COR-L47 (cell line): ENCODE measurements at regions not wholly inside any gene's neighbourhood (a gene's known extent, or its start where the extent isn't known, plus 50 kb on each side); places are given as distances from the start of the nearest gene placed in this dataset.
"Not testable (repeated sequence)": the region's sequence is repeated elsewhere in the genome, so short reads cannot be mapped to it uniquely, and the experiment has no call there.

ENCODE experiments used
- DNase-seq: peaks from one replicate; lab custom pipeline; 2025; lab: John Stamatoyannopoulos, UW

DNA sequence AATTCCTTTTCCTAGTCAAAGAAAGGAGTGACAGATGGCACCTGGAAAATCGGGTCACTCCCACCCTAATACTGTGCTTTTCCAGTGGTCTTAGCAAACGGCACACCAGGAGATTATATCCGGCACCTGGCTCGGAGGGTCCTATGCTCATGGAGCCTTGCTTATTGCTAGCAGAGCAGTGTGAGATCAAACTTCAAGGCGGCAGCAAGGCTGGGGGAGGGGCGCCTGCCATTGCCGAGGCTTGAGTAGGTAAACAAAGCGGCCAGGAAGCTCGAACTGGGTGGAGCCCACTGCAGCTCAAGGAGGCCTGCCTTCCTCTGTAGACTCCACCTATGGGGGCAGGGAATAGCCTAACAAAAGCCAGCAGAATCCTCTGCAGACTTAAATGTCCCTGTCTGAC lies 171.4 kb upstream of the AGR3 start:
- not testable (repeated sequence) for DNase-seq

DNA sequence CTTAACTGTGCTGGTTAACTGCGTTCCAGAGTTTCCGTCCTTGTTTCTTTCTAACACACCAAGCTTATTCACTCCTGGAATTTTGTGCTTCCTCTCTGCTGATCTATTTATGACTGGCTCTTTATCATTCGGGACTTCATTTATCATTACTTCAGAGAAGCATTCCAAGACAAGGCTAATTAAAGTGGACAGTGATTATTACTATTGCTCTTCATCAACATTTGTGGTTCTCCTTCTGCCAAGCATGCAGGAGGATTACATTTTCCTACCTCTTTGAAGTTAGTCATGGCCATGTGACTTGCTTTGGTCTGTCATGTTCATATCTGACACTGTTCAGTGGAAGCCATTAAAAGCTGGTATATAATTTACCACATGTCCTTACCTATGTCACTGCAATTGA lies 172.4 kb upstream of the AGR3 start:
- no peak for DNase-seq

DNA sequence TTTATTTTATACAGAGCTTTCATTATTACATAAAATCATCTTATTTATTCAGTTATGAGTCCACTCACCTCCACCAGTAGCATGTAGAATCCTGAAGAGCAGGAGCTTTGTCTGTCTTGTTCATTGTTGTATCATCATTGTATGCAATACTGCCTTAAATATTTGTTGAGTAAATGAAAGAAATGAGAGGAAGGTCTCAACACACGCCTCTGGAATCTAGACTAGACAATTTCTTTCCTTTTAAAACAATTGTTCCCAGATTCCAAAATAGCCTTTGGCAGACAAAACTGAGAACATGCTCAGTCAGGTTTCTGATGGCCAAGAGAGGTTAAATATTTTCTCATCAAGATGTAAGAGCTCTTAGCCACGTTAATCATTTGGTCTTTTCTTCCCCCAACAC lies 173.1 kb upstream of the AGR3 start:
- no peak for DNase-seq

DNA sequence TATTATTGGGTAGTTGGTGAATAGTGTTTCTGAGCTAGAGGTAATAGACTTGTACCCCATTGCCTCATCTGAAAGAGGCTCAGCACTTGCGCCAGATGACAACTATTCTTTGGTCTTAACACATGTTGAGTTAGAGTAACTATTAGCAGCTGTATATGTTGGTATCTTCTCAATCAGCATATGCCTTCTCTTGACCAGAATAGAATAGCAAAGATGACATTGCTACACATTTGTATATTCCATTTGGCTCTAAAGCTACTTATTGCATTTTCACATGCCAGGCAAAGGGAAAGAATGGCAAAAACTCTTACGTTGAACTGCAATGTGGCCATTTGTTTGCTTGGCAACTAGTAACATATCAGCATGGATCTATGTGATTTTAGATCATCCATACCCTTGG lies 173.8 kb upstream of the AGR3 start:
- no peak for DNase-seq

DNA sequence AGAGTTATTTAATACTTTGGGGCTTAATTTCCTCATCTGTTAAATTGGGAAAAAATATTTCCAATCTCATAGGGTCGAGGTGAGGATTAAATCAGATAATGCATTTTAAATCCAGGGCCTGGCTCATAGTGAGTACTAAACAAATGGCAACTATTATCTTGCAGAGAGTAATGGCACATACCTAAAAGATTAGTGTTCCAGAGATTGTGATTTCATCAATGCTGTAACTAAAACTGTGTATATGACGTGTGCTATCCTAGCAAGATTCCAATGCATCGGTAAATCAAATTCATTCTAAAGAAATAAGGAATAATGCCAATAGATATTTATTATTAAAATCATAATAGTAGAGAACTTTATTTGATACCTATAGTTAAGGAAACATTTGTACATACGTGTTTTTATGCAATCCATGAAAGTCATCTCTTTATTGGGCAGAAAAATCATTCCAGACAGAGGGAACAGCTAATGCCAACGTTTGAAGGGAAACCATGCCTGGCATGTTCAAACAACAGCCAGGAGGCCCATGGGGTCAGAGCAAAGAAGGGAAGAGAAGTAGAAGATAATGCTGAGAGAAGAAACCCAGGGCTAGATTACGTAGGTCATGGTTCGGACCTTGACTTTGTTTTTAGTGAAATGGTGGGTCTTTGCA lies 174.8 kb upstream of the AGR3 start:
- DNase-seq: no peak

DNA sequence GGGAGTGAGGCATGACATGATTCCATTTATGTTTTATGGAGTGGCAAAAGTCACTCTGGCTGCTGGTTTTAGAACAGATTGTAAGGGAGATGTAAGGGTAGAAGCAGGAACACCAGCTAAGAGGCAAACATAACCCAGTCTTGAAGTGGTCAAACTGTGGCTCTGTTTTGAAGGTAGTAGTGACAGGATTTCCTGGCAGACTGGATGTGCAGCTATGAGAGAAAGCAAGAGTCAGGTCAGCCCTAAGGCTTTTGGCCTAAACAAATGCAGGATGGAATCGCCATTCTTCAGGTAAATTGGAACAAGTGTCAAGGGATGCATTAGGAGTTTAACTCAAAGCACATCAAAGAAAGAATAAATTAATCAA lies 175.3 kb upstream of the AGR3 start:
- DNase-seq: no peak

DNA sequence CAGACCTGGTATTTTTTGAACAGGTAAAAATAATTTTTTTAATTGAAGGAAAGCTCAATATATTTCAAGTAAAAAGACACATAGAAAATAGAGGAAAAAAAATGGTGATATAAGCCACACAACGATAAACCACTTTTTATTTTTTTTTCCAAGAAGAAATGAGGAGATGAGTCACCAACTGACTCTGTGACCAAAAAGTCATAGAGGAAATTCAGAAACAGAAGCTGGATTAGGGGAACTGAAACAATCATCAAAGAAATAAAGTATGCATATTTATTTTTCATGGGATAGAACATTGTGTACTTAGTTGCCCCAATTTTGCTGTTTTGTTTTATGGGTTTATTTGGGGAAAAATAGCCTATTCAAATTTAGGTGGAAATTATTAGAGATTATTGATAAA lies 176.8 kb upstream of the AGR3 start:
- no peak for DNase-seq

DNA sequence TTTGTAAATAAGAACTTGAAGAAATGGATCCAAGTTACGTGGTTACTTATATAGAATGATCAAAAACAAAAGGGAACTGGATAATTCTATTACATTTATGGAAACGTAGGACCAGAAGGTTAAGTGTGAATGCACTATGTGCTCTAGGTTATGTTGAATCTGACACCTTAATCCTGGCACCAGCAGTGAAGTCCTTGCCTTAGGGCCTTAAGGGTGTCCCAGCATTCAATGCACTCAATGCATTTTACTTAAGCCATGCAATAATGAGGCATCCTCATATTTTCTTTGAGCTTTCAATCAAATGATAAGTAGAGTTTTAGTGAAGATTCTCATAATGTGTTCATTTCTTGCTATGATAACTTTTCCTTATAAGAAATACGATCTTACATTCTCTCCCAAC lies 178.3 kb upstream of the AGR3 start:
- DNase-seq: no peak

DNA sequence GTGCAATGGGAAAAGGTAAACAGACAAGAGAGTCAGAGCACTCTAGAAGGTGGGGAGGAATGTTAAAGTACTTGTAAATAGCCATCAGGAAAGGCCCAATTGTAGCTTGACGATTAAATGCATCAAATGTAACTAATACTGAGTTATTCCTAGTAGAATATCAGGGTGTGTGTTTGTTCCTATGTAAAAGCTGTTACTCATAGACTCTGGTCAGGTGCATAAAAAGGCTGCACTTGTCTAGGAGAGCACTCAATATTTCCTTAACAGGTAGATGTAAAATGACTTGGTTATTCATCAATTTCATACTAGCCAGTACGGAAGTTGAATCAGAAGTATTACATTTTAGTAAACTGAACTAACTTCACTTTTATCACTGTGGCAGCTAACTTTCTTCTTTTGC lies 179.7 kb upstream of the AGR3 start:
- DNase-seq: no peak

DNA sequence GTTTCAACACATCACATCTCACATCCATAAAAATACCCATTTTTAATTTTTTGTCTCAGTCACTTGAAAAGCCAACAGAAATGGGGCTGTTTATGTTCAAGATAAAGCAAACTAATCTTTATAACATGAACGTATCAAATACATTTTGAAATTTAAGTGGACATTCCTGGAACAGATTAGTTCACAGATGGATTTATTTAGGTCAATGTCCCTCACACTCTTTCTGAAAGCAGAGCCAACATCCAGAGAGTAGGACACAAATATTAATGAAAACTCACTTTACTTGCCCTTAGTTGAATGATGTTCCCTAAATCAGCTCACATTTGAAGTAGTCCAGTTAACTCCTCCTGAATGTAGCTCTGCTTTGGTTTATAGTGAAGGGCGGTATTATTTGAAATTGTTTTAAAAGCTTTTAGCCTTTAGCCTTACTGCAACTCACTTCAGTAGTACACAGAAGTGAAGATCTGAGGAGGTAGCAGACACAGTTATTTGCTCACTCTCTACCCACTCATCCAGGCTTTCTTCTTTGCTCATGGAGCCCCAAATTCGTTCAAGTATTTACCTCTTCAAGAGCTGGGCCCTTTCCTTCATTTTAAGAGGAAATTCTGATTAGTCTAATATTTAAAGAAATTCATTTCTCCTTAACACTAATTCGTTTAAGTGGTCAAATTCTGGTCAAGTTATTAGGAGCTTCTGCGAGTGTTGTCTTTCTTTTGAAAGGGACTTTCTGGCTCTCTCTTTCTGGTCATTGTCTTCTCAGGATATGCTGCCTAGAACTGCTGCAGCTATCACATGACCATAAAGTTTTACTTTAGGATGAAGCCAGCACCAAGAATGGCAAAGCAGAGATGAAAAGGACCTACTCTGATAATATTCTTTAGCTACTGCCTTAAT lies 180.6 kb upstream of the AGR3 start:
- DNase-seq: no peak

DNA sequence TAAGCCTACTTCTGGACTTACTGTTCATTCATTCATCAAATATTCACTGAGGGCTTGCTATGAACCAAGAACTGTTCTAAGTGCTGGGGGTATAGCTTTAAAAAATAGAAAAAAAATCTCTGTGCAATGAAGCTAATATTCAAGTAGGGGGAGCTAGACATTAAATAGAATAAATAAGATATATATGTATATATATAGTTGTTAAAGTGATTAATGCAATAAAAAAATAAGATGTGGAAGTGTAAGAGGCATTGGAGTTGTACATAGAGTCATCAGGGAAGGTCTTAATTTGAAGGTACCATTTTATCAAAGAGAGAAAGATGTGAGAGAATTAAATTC lies 181.2 kb upstream of the AGR3 start:
- DNase-seq: no peak

DNA sequence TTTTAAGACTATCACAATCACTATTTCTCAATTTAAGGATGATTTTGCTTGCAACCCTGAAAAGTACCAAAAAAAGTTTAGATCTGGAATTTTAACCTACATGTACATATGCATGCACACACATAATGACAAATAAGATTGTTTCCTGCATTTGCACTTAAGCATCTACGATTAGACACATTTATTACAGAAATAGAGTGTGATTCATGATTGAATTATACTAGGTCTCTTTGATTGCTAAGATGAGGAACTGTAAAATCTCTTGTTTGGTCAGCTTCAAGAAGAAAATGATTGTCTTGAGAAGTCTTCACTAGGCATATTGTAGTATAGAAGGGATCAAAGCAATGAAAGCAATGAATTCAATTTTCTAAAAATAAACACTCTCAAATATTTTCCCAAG lies 185.9 kb upstream of the AGR3 start:
- DNase-seq: no peak

DNA sequence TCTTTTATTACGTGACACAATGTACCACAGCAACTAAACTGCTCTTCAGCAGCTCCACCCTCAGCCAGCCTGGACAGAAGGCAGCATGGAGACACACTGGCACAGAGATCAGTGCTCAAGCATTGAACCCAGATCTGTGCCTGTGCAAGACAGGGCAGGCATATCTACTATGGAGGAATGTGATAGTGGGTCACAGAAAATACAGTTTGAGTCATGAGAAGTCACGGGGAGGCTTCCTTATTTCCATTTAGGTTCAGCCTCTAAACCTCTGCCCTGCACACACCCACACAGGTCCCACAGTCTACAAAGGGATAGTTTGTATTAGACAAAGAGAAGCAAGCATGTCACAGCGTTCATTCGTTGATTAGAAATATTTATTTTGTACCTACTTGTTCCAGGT lies 187.4 kb upstream of the AGR3 start:
- DNase-seq: no peak

DNA sequence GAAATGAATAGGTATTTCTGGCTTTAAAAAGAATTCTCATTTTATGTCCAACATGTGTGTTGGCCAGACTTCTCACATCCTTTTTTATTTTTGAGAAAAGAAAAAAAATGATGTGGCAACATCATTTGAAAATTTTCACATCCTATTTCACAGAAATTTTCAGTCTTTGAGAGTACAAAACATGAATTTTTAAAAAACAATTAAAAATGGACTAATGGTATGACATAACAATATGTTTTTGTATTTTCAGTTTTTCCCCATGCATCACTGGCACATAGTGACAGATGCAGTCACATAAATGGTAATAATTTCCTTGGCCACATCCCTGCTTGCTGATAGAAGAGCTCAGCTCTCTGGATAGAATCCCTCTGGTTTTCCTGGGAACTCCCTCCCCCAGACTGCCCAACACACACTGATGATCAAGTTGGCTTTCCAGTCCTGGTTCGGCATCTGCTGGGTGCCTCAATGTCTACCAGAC lies 188.5 kb upstream of the AGR3 start:
- DNase-seq: no peak

DNA sequence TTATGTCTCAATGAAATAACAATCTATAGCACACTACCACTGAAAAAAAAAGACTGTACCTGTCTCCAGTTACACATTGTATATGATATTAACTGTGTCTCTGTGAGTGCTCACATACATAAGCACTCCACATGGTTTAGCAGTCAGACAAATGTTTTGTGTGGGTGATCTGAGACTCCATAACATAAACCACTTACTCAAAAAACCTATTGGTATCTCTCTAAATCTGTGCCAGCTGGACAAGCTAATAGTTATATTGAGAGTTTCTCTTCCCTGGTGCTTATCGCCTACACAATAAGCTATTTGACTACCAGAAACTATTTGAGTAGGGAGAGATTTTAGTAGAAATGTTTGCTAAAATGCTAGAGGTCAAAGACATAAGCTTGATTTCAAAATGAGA lies 190.1 kb upstream of the AGR3 start:
- DNase-seq: no peak

DNA sequence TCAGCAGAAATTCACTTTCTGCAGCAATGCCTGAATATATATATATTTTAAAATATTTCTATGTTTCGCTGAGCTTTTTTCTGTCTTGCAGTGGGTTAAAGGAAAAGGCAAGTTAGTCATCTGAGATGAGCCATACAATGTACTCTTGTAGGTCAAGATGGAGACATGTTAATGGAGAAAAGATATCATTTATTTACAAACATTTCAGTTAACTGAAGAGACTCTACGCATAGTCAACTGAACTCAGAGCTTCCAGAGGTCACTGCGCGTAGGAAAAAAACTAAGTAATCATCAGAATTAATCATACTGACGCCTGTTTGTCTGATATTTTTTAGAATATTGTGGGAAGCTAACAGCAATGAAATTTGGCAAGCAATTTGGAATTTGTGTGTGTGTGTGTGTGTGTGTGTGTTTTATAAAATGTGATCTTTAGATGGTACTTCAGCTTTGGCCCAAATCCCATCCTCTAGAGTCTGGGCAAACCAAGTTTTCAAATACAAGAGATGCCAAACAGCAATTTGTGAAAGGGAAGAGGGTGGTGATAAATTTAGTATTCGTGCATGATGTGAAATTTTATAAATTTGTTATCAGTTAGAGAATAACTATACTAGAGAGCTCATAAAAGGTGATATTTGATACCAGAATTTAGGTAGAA lies 193.9 kb upstream of the AGR3 start:
- DNase-seq: no peak

DNA sequence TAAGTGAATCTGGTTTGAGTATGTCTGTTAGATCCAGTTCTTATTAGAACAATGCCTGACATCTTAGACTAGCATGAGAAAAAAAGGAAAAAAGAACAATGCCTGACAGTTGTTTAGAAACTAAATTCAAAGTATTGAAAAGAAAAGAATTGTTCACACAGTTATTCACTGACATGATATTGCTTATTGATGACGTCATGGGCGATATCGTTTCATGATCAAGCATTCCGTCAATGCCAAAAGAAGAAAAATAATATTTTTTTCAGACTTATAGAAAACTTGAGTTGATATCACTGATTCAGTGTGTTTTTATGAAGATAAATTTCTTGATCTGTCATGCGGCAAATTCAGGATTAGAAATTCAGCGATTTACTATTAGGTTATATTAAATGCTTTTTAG lies 196.5 kb upstream of the AGR3 start:
- no peak for DNase-seq

DNA sequence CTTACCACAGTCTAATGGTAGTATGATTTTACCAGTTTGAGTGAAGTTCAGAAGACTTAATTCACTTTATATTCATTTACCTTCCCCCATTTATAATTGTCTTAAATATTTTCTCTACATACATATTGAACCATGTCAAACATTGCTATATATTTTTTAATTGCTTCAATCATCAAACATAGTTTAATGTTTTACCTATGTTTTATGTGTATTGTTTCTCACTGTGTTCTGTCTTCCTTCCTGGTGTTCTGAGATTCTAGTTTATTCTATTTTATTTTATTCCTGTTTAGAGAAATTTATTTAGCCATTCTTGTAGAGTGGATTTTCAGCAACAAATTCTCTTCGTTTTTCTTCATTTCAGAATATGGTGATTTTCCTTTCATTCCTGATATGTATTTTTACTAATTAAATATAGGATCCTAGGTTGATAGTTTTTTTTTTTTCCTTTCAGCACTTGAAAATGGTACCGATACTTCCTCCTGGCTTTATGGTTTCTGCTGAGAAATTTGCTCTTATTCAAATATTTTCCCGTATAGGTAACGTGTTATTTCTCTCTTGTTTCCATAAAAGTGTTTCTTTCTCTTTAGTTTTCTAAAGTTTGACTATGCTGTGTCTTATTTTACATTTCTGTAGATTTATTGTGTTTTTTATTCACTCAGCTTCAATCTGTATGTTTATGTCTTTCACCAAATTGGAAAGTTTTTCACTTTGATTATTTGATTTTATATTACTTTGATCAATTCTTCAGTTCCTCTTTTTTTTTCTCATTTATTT lies 201.8 kb upstream of the AGR3 start:
- DNase-seq: no peak

DNA sequence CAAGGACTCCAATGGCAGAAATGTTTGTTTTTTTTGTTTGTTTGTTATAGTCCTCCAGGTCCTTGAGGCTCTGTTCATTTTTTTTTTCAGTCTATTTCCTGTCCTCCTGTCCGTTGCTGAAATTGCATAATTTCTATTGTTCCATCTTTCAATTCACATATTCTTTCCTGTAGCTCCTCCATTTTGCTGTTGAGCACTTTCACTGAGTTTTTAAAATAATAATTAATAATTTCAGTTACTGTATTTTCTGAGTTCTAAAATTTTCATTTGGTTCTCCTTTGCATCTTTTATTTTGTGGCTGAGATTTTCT lies 202.3 kb upstream of the AGR3 start:
- no peak for DNase-seq

DNA sequence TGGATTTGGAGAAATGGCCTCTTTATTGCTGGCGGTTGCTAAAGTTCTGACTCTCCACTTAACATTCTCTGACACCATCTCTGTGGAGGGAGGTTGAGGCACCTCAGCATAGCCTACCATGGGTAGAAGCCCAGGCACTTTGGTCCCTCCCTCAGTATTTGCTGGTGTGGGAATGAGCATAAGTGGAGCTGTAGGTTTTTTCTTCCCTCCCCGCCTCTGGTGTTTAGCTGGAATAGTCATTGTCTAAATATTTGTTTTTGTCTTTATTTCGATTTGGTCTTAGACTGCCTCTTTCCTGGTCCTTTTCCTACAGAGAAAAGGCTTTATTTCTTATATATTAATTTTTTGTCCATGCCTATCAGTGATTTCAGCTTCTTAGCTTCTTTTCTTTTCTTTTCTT lies 203.4 kb upstream of the AGR3 start:
- DNase-seq: no peak

DNA sequence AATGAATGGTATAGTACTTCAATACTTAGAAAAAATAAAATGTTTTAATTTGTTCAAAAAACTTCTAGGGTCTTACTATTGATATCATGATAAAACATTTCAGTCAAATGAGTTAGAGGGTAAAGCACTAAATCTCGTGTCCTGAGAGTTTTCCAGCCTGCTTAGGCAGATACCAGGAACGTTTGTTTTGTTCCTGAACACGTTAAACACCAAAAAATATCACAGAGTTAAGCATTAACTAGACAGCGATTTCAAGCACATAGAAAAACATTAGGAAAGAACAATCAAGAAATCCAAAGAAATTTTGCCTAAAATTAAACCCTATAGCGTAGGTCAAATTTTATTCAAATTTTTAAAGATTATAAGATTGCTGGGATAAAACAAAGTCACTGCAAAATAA lies 204.6 kb upstream of the AGR3 start:
- DNase-seq: no peak

DNA sequence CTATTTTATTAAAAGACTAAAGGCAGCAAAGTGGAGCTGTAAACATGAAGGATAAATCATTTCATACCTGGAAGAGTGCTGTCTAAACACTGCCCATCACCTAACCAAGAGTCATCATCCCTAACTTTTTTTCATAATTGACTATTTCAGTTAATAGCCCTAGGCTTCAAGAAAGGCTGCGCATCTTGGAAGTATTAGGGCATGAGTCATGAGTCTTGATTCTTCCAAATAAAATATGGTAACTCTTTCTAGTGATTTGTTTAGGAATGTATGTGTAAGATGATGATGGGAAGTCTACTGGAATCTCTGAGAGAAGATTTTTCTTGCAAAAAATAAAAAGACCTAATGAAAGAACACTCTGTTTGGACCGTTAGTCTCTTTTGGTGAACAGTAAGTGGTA lies 207.7 kb upstream of the AHR start:
- DNase-seq: no peak

DNA sequence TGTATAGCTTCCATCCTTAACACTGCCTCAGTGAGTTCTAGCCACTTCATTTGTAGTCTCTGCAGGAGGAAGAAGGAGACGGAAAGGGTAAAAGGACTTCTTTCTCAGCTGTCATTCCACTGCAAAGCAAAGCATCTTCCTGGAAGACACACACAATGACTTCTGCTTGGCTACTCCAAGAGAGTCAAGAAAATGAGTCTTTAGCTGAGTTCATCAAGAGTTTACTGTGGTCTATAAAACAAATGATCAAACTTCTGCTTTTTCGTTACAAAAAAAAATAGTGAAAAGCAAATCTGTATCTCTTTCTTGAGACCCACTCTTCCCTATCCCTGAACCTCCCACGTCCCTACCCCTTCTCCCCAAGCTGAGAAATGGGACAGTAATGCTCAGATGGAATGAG lies 205.0 kb upstream of the AHR start:
- DNase-seq: no peak
